GM12872 (cell line): ENCODE measurements at regions not wholly inside any gene's neighbourhood (a gene's known extent, or its start where the extent isn't known, plus 50 kb on each side); places are given as distances from the start of the nearest gene placed in this dataset.

ENCODE experiments used
- CTCF ChIP-seq: IDR thresholded peaks from 3 replicates; pipeline ENCODE4 v1.5.1; 2011; ENCODE audit warnings: low read depth, mild to moderate bottlenecking, low read length, moderate library complexity; ENCODE audit not compliant: insufficient read depth

- no peak for TF ChIP-seq CTCF
Observed at GRCh38 chr2:37869771-37870170, 55.3 kb upstream of the RMDN2 start.

- TF ChIP-seq CTCF, result no peak
Observed at GRCh38 chr2:37870829-37871228, 54.3 kb upstream of the RMDN2 start.

GRCh38 chr2:37871456-37872191 is 53.5 kb upstream of the RMDN2 start:
- TF ChIP-seq CTCF, result no peak

GRCh38 chr2:37872192-37872750 is 52.8 kb upstream of the RMDN2 start:
- no peak for TF ChIP-seq CTCF

GRCh38 chr2:37873229-37873628 is 51.9 kb upstream of the RMDN2 start:
- TF ChIP-seq CTCF, result no peak

GRCh38 chr2:37873749-37874330 is 51.2 kb upstream of the RMDN2 start:
- no peak for TF ChIP-seq CTCF

GRCh38 chr2:37874470-37874869 is 50.6 kb upstream of the RMDN2 start:
- TF ChIP-seq CTCF, result no peak
